KMS-11 (cell line): ENCODE measurements at regions not wholly inside any gene's neighbourhood (a gene's known extent, or its start where the extent isn't known, plus 50 kb on each side); places are given as distances from the start of the nearest gene placed in this dataset.

ENCODE experiments used
- H2AFZ ChIP-seq: fragments of 200-600 bp; sonication (generic); 2 replicates; pipeline ENCODE4 v1.6.1; 2016; ENCODE audit warnings: antibody characterized with exemption, mixed run types, low read depth
- H3K27ac ChIP-seq: fragments of 200-600 bp; sonication (generic); 2 replicates; pipeline ENCODE4 v1.6.1; 2016; ENCODE audit warnings: mild to moderate bottlenecking, mixed run types
- H3K27me3 ChIP-seq: fragments of 200-600 bp; sonication (generic); 2 replicates; pipeline ENCODE4 v1.6.1; 2017; ENCODE audit warnings: mild to moderate bottlenecking, low read depth, mixed run types, moderate library complexity; ENCODE audit not compliant: insufficient read depth
- H3K36me3 ChIP-seq: fragments of 200-600 bp; sonication (generic); 2 replicates; pipeline ENCODE4 v1.6.1; 2017; ENCODE audit warnings: mild to moderate bottlenecking, mixed run types; ENCODE audit not compliant: insufficient read depth
- H3K4me1 ChIP-seq: fragments of 200-600 bp; sonication (generic); 2 replicates; pipeline ENCODE4 v1.6.1; 2016; ENCODE audit warnings: mild to moderate bottlenecking, low read depth, mixed run types; ENCODE audit not compliant: poor library complexity, severe bottlenecking
- H3K4me2 ChIP-seq: fragments of 200-600 bp; sonication (generic); 2 replicates; pipeline ENCODE4 v1.7.0; 2016; ENCODE audit warnings: mild to moderate bottlenecking, mixed run types
- H3K4me3 ChIP-seq: fragments of 200-600 bp; sonication (generic); IDR thresholded peaks from 2 replicates; pipeline ENCODE4 v1.6.1; 2017; ENCODE audit warnings: low read depth, low read length, mixed read lengths; ENCODE audit not compliant: insufficient read depth
- H3K79me2 ChIP-seq: fragments of 200-600 bp; sonication (generic); 2 replicates; pipeline ENCODE4 v1.6.1; 2016; ENCODE audit warnings: low read depth, mixed run types; ENCODE audit not compliant: insufficient read depth
- H3K9ac ChIP-seq: fragments of 200-600 bp; sonication (generic); 2 replicates; pipeline ENCODE4 v1.6.1; 2016; ENCODE audit warnings: mild to moderate bottlenecking, mixed run types
- H4K20me1 ChIP-seq: fragments of 200-600 bp; sonication (generic); 2 replicates; pipeline ENCODE4 v1.6.1; 2016; ENCODE audit warnings: mild to moderate bottlenecking, mixed run types; ENCODE audit not compliant: insufficient read depth
- CTCF ChIP-seq: fragments of 200-600 bp; sonication (generic); conservative IDR thresholded peaks from 2 replicates; pipeline ENCODE4 v1.6.1; 2017; ENCODE audit warnings: low read depth, mild to moderate bottlenecking, antibody characterized with exemption, low read length, moderate library complexity, mixed read lengths

GRCh38 chr6:133190912-133191311 lies 50.2 kb upstream of the EYA4 start:
- Histone ChIP-seq H3K4me3 (no peak overlapping the region), H3K79me2 (no peaks in the 10 kb centered on the region), H3K4me1 (no peaks in the 10 kb centered on the region), H3K9ac (no peak overlapping the region), H3K4me2 (no peak overlapping the region), H2AFZ (no peak overlapping the region), H3K27me3 (no peaks in the 10 kb centered on the region), H3K27ac (no peak overlapping the region), H4K20me1 (no peaks in the 10 kb centered on the region), H3K36me3 (no peaks in the 10 kb centered on the region)
- TF ChIP-seq CTCF: no peak

GRCh38 chr6:133191323-133191722 lies 49.8 kb upstream of the EYA4 start:
- Histone ChIP-seq H3K79me2 (no peaks in the 10 kb centered on the region), H4K20me1 (no peaks in the 10 kb centered on the region), H3K9ac (no peak overlapping the region), H3K27ac (no peak overlapping the region), H3K4me2 (no peak overlapping the region), H3K4me1 (no peaks in the 10 kb centered on the region), H3K27me3 (no peaks in the 10 kb centered on the region), H3K4me3 (no peak overlapping the region), H2AFZ (no peak overlapping the region), H3K36me3 (no peaks in the 10 kb centered on the region)
- 0 out of 2 replicates have a peak, but pooled peaks have one; percentile 5 for TF ChIP-seq CTCF
